ENCODE measurements at regions not wholly inside any gene's neighbourhood (a gene's known extent, or its start where the extent isn't known, plus 50 kb on each side); places are given as distances from the start of the nearest gene placed in this dataset.

DNA sequence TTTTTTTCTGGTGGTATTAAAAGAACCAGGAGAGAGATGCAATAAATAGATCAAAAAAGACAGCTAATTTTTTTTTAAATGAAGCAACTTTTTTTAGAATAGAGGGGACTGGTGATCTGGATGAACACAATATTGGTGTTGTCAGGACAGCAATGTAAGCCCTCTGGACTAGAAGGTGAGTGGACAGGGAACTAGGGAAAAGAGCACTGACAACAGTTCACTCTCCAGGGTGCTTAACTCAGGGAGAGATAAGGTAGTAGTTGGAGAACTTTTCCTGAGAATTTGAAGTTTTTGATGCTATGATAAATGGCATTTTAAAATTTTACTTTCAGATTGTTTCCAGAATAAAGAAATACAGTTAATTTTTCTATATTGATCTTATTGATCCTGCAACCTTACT is 158.3 kb upstream of the STAC start:
- no peaks in the 10 kb centered on the region for H3K4me1 ChIP-seq (ENCODE audit: insufficient read depth, low read length)
- H3K36me3 ChIP-seq (ENCODE audit: insufficient read depth, low read length) = no peaks in the 10 kb centered on the region
- no peak overlapping the region for H3K9ac ChIP-seq (ENCODE audit: low read depth, low read length)
- H3K9me3 ChIP-seq (ENCODE audit: insufficient read depth, low read depth, low read length) = no peaks in the 10 kb centered on the region
- no peaks in the 10 kb centered on the region for H3K27me3 ChIP-seq (ENCODE audit: insufficient read depth, low read length)
- no peak overlapping the region for H3K27ac ChIP-seq (ENCODE audit: low read depth, low read length)
- no peak overlapping the region for H3K4me3 ChIP-seq (ENCODE audit: low read length)

DNA sequence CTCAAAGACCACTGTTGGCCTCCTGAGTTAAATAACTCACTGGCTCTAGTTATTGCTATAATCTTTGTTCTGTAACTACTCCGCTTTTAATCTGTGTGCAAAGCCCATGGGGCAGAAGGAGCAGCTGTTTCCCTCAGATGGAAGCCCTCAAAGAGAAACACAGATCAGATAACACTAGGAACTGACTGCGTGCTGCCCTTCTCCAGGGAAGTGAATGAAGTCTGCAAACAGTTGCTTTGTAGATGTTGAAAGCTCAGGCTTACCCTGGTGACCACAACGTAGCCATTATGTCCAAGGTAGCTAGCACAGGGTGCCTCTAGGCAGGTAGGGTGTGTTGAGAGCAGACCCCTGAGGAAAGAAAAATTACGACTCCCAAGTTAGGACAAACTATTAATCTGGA is 152.3 kb upstream of the STAC start:
- H3K9me3 ChIP-seq (ENCODE audit: insufficient read depth, low read depth, low read length) = no peaks in the 10 kb centered on the region
- H3K9ac ChIP-seq (ENCODE audit: low read depth, low read length) = no peak overlapping the region
- H3K4me3 ChIP-seq (ENCODE audit: low read length) = no peak overlapping the region
- no peaks in the 10 kb centered on the region for H3K27me3 ChIP-seq (ENCODE audit: insufficient read depth, low read length)
- 93% methylated on average over 4 of the region's 4 CpGs for WGBS
- no peak overlapping the region for H3K27ac ChIP-seq (ENCODE audit: low read depth, low read length)
- H3K36me3 ChIP-seq (ENCODE audit: insufficient read depth, low read length) = no peaks in the 10 kb centered on the region
- H3K4me1 ChIP-seq (ENCODE audit: insufficient read depth, low read length) = no peaks in the 10 kb centered on the region

DNA sequence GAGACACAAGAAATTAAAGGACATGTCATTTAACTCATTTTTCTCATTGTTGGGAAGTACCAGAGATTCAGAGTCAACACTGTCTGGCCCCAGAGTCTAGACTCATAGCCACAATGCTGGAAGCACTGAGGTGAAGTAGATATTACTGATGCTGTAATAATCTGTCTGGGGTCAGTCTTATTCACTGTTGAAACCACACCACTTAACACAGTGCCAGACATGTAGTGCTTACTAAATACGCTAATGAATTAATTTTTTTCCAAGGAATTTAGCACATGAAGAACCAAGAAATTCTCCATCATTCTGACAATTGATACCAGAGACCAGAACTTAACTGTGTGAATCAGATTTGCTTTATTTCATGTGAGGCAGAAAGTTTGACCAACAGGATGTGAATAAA is 150.8 kb upstream of the STAC start:
- H3K9me3 ChIP-seq (ENCODE audit: insufficient read depth, low read depth, low read length) = no peaks in the 10 kb centered on the region
- H3K27me3 ChIP-seq (ENCODE audit: insufficient read depth, low read length) = no peaks in the 10 kb centered on the region
- no peak overlapping the region for H3K27ac ChIP-seq (ENCODE audit: low read depth, low read length)
- no peaks in the 10 kb centered on the region for H3K4me1 ChIP-seq (ENCODE audit: insufficient read depth, low read length)
- no peaks in the 10 kb centered on the region for H3K36me3 ChIP-seq (ENCODE audit: insufficient read depth, low read length)
- H3K4me3 ChIP-seq (ENCODE audit: low read length) = no peak overlapping the region
- H3K9ac ChIP-seq (ENCODE audit: low read depth, low read length) = no peak overlapping the region
- 100% methylated on average over 1 of the region's 1 CpG for WGBS

DNA sequence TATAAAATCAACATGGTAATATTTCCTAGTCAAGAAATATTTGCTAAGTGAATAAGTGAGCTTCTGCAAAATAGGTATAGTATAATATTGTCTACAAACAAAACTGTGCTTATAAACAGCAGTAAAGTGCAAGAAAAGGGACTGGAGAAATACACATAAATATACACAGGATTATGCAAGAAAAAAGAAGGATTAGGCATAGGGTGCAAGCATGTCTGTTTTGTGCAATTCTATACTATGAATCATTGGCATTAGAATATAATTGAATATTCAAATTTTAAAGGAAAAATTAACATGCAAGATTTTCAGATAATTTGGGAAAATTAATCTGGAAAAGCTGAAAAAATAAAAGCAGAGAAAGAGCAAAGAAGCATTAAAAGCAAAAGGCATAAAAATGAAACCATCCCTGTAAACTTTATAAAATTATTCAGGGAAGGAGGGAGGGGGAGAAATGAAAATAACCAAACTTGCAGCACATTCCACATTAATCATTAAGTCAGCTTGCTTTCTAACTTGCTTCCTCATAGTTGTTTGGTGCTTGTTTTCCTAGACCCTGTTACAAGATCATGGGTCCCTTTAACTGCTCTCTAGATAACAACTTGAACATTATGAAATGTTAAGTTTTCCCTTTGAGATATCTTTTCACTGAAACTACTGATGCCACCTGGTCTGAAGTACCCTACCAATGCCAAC is 147.4 kb upstream of the STAC start:
- Histone ChIP-seq H3K4me3 (ENCODE audit: low read length) (no peak overlapping the region), H3K27me3 (ENCODE audit: insufficient read depth, low read length) (no peaks in the 10 kb centered on the region), H3K9me3 (ENCODE audit: insufficient read depth, low read depth, low read length) (no peaks in the 10 kb centered on the region), H3K9ac (ENCODE audit: low read depth, low read length) (no peak overlapping the region), H3K27ac (ENCODE audit: low read depth, low read length) (no peak overlapping the region), H3K4me1 (ENCODE audit: insufficient read depth, low read length) (no peaks in the 10 kb centered on the region), H3K36me3 (ENCODE audit: insufficient read depth, low read length) (no peaks in the 10 kb centered on the region)

DNA sequence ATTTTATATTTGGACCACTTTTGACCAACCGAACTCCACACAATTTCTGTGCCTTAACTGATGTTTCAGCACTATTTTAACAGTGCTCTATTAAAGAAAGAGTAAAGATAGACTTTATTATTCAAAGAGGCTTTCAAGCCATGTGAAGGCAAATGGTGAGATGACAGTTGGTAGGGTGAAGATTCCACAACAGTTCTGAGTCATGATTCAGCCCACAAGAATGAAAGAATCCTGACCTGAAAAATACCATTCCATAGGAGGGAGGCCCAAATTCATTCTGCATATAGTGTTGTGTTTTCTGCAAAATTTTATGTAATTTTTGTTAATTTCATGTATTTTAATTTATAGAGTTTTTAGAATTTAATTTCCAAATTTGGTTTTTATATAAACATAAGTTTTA is 135.6 kb upstream of the STAC start:
- H3K27me3 ChIP-seq (ENCODE audit: insufficient read depth, low read length) = no peaks in the 10 kb centered on the region
- no peak overlapping the region for H3K27ac ChIP-seq (ENCODE audit: low read depth, low read length)
- no peaks in the 10 kb centered on the region for H3K9me3 ChIP-seq (ENCODE audit: insufficient read depth, low read depth, low read length)
- no peak overlapping the region for H3K4me3 ChIP-seq (ENCODE audit: low read length)
- H3K36me3 ChIP-seq (ENCODE audit: insufficient read depth, low read length) = no peaks in the 10 kb centered on the region
- WGBS = no CpG with 5 or more reads among the region's 1 CpG
- H3K4me1 ChIP-seq (ENCODE audit: insufficient read depth, low read length) = no peaks in the 10 kb centered on the region; the same call in 1 of the 2 replicates
- H3K9ac ChIP-seq (ENCODE audit: low read depth, low read length) = no peak overlapping the region

DNA sequence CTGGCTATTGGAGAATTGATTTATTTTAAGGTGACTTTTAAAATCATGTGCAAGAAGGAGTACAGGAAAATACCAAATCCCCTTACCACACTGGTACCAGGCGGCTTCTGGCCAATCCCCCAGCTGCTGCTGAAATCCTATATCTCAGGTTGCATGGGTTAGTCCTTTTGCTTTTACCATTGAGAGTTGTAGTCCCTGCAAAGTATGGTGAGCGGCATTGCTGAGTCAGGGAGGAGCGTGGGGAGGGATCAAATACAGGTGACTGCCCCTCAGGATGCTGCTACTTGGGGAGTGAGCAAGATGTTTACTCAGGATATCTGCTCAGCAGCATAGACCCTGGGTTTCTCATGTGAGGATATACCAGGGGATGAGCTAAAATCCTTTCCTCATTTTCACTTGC is 131.9 kb upstream of the STAC start:
- no peaks in the 10 kb centered on the region for H3K27me3 ChIP-seq (ENCODE audit: insufficient read depth, low read length)
- no peaks in the 10 kb centered on the region for H3K36me3 ChIP-seq (ENCODE audit: insufficient read depth, low read length)
- no peak overlapping the region for H3K27ac ChIP-seq (ENCODE audit: low read depth, low read length)
- H3K9me3 ChIP-seq (ENCODE audit: insufficient read depth, low read depth, low read length) = 0 out of 2 replicates have a peak, but pooled peaks cover 8% of the 10 kb centered on the region
- H3K9ac ChIP-seq (ENCODE audit: low read depth, low read length) = no peak overlapping the region
- WGBS = 93% methylated on average over 3 of the region's 3 CpGs
- no peaks in the 10 kb centered on the region; the same call in 1 of the 2 replicates for H3K4me1 ChIP-seq (ENCODE audit: insufficient read depth, low read length)
- no peak overlapping the region for H3K4me3 ChIP-seq (ENCODE audit: low read length)

DNA sequence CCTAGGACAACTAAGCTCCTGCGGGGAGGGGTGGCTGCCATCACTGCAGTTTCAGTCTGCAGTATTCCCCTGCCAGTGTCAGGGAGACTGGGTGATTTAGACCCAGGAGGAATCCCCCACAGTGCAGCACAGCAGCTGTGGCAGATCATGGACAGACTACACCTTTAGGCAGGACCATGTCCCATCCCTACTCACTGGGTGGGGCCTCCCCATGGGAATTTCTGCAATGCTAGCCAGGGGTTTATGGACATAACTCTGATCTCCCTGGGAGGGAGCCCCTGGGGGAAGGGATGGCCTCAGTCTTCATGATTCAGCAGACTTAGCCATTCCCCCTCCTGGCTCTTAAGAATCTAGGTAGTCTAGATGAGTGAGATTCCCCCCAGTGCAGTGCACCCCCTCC is 130.1 kb upstream of the STAC start:
- Histone ChIP-seq H3K4me3 (ENCODE audit: low read length) (no peak overlapping the region), H3K9ac (ENCODE audit: low read depth, low read length) (no peak overlapping the region), H3K4me1 (ENCODE audit: insufficient read depth, low read length) (no peaks in the 10 kb centered on the region), H3K9me3 (ENCODE audit: insufficient read depth, low read depth, low read length) (0 out of 2 replicates have a peak, but pooled peaks cover 8% of the 10 kb centered on the region), H3K27ac (ENCODE audit: low read depth, low read length) (no peak overlapping the region), H3K36me3 (ENCODE audit: insufficient read depth, low read length) (no peaks in the 10 kb centered on the region), H3K27me3 (ENCODE audit: insufficient read depth, low read length) (no peaks in the 10 kb centered on the region)
- WGBS = 90% methylated on average over 1 of the region's 1 CpG

DNA sequence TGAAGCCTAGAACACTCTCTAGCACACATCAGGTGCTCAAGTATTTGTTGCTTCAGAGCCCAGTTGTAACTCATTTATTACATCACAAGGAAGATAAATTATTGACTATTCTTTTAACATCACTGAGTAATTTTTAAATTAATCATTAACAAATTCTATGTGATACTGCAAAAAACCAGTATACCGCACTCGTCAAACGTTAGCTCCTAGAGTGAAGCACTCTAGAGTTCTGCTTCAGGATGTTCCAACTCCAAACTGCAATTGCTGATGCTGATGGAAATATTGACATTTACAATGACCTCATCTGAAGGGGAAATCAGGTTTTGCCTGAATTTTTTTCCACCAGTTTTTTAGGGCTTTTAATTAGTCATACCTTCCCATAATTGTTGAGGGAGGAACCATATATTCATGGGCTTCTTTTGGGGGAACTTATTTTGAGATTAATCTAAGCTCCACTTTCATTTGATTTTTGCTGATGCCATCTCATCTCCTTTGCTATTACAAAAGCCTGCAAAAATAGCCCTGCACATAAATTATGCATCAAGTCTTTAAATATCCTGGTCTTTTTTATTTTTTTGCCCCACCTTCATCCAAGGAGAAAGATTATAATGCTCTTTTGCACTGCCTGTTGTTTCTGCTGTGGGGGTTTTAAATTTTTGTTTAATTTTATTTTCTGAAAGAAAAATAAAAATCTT is 123.0 kb upstream of the STAC start:
- Histone ChIP-seq H3K27ac (ENCODE audit: low read depth, low read length) (no peak overlapping the region), H3K4me1 (ENCODE audit: insufficient read depth, low read length) (no peaks in the 10 kb centered on the region), H3K9me3 (ENCODE audit: insufficient read depth, low read depth, low read length) (0 out of 2 replicates have a peak, but pooled peaks cover 8% of the 10 kb centered on the region), H3K27me3 (ENCODE audit: insufficient read depth, low read length) (no peaks in the 10 kb centered on the region), H3K36me3 (ENCODE audit: insufficient read depth, low read length) (no peaks in the 10 kb centered on the region), H3K4me3 (ENCODE audit: low read length) (no peak overlapping the region), H3K9ac (ENCODE audit: low read depth, low read length) (no peak overlapping the region)
- WGBS = 99% methylated on average over 3 of the region's 3 CpGs

DNA sequence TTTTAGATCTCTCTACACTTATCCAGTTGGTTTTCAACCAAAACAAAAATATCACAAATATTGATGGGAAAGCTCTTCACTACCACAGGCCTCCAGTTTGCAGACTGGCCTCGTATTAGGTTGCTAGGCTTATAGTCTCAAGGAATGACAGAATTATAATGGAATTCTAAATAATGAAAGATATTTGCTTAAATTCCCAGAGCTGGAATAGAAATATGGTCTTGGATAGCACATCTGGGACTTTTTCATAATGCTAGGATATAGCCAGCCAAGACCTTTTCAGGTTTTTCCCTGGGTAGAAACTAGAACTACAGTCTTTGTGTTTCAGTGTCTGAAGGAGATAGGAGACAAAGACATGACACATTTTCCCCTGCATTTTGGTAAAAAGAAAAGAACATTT is 121.9 kb upstream of the STAC start:
- H3K4me1 ChIP-seq (ENCODE audit: insufficient read depth, low read length) = no peaks in the 10 kb centered on the region

DNA sequence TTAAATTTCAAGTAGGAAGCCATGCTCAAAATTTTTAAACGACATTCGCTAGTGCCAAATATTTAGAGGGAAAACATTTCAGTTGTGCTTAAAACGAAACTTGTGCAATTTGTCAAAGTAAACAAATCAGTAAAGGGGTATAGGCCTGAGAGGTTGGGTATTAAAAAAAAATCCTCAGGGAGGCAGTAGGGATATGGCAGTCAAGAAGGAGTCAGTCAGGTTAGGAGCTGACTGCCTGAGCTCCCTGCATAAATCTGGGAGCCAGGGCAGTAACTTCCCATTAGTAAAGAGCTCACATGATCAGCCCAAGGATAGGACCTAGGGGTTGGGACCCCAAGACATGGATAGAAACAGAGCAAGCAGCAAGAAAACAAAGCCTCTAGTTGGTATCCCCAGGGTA is 120.7 kb upstream of the STAC start:
- Histone ChIP-seq H3K4me1 (ENCODE audit: insufficient read depth, low read length) (no peaks in the 10 kb centered on the region), H3K27me3 (ENCODE audit: insufficient read depth, low read length) (no peaks in the 10 kb centered on the region), H3K36me3 (ENCODE audit: insufficient read depth, low read length) (no peaks in the 10 kb centered on the region), H3K9me3 (ENCODE audit: insufficient read depth, low read depth, low read length) (no peaks in the 10 kb centered on the region), H3K4me3 (ENCODE audit: low read length) (no peak overlapping the region), H3K27ac (ENCODE audit: low read depth, low read length) (no peak overlapping the region), H3K9ac (ENCODE audit: low read depth, low read length) (no peak overlapping the region)
- 92% methylated on average over 3 of the region's 3 CpGs for WGBS

More for the DNA sequence above, 121.9 kb upstream of the STAC start:
- Histone ChIP-seq H3K4me3 (ENCODE audit: low read length) (no peak overlapping the region), H3K27ac (ENCODE audit: low read depth, low read length) (no peak overlapping the region), H3K36me3 (ENCODE audit: insufficient read depth, low read length) (no peaks in the 10 kb centered on the region), H3K27me3 (ENCODE audit: insufficient read depth, low read length) (no peaks in the 10 kb centered on the region), H3K9me3 (ENCODE audit: insufficient read depth, low read depth, low read length) (no peaks in the 10 kb centered on the region), H3K9ac (ENCODE audit: low read depth, low read length) (no peak overlapping the region)
- WGBS = 76% methylated on average over 1 of the region's 1 CpG

DNA sequence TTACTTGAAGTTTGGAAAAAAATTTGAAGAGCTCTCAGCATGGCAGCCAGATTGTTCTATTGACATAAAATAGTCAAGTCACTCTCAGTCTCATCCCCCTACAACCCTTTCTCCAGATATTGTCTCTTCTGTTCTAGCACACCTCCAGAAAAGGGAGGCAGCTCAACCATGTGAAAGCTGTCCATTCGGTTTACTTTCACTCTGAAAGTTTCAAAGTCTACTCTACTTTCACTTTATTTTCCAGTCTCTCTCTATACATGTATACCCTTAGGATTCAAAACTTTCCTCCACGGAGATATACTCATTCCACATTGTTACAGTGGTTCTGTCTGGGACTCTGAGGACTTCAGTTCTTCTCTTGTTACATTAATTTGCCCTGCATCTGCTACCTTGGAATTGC is 111.0 kb upstream of the STAC start:
- Histone ChIP-seq H3K27ac (ENCODE audit: low read depth, low read length) (no peak overlapping the region), H3K27me3 (ENCODE audit: insufficient read depth, low read length) (no peaks in the 10 kb centered on the region), H3K4me3 (ENCODE audit: low read length) (no peak overlapping the region), H3K36me3 (ENCODE audit: insufficient read depth, low read length) (no peaks in the 10 kb centered on the region), H3K4me1 (ENCODE audit: insufficient read depth, low read length) (no peaks in the 10 kb centered on the region), H3K9me3 (ENCODE audit: insufficient read depth, low read depth, low read length) (no peaks in the 10 kb centered on the region), H3K9ac (ENCODE audit: low read depth, low read length) (no peak overlapping the region)
- WGBS = 93% methylated on average over 2 of the region's 2 CpGs

All from HUES64 (cell line).